ENCODE measurements at regions not wholly inside any gene's neighbourhood (a gene's known extent, or its start where the extent isn't known, plus 50 kb on each side); places are given as distances from the start of the nearest gene placed in this dataset.
"Not testable (repeated sequence)": the region's sequence is repeated elsewhere in the genome, so short reads cannot be mapped to it uniquely, and the experiment has no call there.

DNA sequence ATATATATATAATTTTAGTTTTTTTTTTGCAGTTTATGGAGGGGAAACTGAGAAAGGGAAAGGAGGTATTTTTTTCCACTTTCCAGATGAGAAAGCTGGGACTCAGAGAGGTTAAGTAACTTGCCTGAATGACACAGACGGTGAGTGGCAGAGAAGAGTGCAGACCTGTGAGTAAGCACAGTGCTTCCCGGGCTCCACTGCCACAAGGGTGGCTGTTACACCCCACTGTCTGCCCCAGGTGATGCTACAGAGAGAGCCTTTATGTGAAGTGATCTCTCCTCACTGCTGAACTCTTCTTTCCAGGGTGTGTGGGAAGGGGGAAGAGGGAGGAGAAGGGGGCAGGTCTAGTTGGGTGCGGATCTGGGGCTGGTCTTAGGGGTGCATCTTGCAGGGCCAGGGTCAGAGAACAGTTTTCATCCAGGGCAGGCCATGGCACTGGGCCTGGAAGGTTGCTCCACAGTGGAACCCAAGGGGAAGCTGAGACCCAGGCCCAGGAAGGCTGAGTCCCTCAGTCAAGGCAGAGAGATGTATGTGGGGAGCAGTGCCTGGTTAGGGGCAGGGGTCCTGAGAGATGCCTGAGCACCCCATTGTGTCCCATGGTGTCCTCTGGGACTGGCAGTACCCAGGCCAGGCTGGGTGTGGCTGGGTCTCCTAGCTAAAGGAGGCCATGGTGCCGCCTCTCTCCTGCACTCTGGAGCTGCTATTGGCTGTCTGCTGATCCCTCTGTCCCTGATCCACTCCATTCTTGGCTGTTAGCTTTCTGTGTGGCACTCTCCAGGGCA is 357.5 kb downstream of the PTPRU start:
- Histone ChIP-seq H3K4me3 (ENCODE audit: low read depth in 1 of 2, low read length in 1 of 2) (no peak overlapping the region), H3K36me3 (no peaks in the 10 kb centered on the region), H3K4me1 (ENCODE audit: control insufficient read depth in 1 of 2, insufficient read depth in 1 of 2, low read depth in 1 of 2, low read length in 1 of 2) (no peaks in the 10 kb centered on the region), H3K27me3 (no peaks in the 10 kb centered on the region), H3K9me3 (no peaks in the 10 kb centered on the region), H3K27ac (no peak overlapping the region)
- TF ChIP-seq, protein P1, sequence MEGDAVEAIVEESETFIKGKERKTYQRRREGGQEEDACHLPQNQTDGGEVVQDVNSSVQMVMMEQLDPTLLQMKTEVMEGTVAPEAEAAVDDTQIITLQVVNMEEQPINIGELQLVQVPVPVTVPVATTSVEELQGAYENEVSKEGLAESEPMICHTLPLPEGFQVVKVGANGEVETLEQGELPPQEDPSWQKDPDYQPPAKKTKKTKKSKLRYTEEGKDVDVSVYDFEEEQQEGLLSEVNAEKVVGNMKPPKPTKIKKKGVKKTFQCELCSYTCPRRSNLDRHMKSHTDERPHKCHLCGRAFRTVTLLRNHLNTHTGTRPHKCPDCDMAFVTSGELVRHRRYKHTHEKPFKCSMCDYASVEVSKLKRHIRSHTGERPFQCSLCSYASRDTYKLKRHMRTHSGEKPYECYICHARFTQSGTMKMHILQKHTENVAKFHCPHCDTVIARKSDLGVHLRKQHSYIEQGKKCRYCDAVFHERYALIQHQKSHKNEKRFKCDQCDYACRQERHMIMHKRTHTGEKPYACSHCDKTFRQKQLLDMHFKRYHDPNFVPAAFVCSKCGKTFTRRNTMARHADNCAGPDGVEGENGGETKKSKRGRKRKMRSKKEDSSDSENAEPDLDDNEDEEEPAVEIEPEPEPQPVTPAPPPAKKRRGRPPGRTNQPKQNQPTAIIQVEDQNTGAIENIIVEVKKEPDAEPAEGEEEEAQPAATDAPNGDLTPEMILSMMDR (IDR thresholded peaks at IDR 0.05) = no peak

DNA sequence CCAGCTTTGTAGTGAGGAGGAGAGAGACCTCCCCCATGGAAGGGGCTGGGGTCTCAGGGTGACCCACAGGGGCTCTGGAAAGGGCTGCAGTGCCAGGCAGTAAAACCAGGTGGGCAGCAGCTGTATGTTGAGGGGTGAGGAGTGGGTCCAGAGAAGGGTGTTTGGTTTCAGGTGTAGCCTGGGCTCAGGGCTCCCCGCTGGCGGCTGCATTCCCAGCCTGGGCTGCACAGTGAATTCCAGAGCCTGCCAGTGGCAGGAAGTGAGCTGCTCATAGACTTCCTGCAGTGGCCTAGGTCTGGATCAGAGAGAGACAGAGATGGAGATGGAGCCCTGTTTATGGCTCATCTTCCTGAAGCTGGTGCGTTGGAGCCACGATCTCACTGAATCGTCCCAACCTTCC is 356.4 kb downstream of the PTPRU start:
- Histone ChIP-seq H3K4me1 (ENCODE audit: control insufficient read depth in 1 of 2, insufficient read depth in 1 of 2, low read depth in 1 of 2, low read length in 1 of 2) (no peaks in the 10 kb centered on the region), H3K27me3 (no peaks in the 10 kb centered on the region), H3K9me3 (no peaks in the 10 kb centered on the region), H3K36me3 (no peaks in the 10 kb centered on the region), H3K4me3 (ENCODE audit: low read depth in 1 of 2, low read length in 1 of 2) (no peak overlapping the region), H3K27ac (no peak overlapping the region)
- TF ChIP-seq, protein P1 (IDR thresholded peaks at IDR 0.05) = no peak

DNA sequence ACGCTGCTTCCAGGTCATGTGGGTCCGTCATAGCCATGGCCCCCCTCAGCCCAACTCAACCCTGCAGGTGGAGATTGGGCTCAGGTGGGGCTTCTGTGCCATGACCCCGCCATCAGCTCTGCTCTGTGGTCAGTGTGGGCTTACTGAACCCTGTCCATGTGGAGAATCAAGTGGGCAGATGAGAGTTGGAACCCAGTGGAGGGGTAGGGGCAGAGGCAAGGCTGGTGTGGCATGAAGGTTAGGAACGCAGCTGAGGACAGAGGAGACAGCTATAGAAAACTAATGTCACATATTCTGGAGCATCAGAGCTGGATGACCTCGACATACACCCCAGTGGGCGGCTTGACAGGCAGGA is 355.9 kb downstream of the PTPRU start:
- H3K27me3 ChIP-seq = peaks cover 3% of the 10 kb centered on the region

DNA sequence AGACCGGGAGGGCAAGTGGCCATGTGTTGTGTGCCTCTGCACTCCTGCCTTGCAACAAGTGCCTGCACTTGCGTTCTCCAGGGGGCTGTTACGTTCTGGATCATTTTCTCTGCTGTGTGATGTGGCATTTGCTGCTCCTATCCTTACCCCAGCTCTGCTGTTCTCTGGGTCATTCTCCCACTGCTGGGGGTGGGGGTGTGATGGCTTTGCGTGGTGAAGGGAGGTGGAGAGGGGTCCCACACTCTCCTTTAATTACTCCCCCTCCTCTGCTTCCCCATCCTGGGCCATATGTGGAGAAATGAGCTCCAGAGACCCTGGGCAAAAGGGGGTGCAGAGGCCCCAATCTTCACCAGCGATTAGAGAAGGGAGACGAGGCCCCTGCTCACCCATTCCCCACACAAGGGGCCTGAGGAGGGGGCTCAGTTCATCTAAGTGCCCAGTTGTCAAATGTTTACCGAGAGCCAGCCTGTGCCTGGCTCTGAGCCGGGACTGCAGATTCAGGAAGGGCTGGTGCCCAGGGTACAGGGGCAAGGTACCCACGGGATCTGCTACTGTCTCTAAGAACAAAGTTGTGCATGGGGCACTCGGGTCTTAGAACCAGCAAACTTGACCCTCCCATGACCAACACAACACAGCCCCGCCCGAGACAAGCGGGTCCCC is 355.4 kb downstream of the PTPRU start:
- no peak overlapping the region for H3K4me3 ChIP-seq (ENCODE audit: low read depth in 1 of 2, low read length in 1 of 2)
- peaks cover 3% of the 10 kb centered on the region for H3K27me3 ChIP-seq
- H3K36me3 ChIP-seq = no peaks in the 10 kb centered on the region
- no peak overlapping the region for H3K27ac ChIP-seq
- no peaks in the 10 kb centered on the region for H3K4me1 ChIP-seq (ENCODE audit: control insufficient read depth in 1 of 2, insufficient read depth in 1 of 2, low read depth in 1 of 2, low read length in 1 of 2)
- TF ChIP-seq, protein P1 (IDR thresholded peaks at IDR 0.05) = no peak
- H3K9me3 ChIP-seq = no peaks in the 10 kb centered on the region

More for the DNA sequence above, 355.9 kb downstream of the PTPRU start:
- Histone ChIP-seq H3K27ac (no peak overlapping the region), H3K9me3 (no peaks in the 10 kb centered on the region), H3K36me3 (no peaks in the 10 kb centered on the region), H3K4me1 (ENCODE audit: control insufficient read depth in 1 of 2, insufficient read depth in 1 of 2, low read depth in 1 of 2, low read length in 1 of 2) (no peaks in the 10 kb centered on the region), H3K4me3 (ENCODE audit: low read depth in 1 of 2, low read length in 1 of 2) (no peak overlapping the region)
- TF ChIP-seq, protein P1 (IDR thresholded peaks at IDR 0.05) = no peak

DNA sequence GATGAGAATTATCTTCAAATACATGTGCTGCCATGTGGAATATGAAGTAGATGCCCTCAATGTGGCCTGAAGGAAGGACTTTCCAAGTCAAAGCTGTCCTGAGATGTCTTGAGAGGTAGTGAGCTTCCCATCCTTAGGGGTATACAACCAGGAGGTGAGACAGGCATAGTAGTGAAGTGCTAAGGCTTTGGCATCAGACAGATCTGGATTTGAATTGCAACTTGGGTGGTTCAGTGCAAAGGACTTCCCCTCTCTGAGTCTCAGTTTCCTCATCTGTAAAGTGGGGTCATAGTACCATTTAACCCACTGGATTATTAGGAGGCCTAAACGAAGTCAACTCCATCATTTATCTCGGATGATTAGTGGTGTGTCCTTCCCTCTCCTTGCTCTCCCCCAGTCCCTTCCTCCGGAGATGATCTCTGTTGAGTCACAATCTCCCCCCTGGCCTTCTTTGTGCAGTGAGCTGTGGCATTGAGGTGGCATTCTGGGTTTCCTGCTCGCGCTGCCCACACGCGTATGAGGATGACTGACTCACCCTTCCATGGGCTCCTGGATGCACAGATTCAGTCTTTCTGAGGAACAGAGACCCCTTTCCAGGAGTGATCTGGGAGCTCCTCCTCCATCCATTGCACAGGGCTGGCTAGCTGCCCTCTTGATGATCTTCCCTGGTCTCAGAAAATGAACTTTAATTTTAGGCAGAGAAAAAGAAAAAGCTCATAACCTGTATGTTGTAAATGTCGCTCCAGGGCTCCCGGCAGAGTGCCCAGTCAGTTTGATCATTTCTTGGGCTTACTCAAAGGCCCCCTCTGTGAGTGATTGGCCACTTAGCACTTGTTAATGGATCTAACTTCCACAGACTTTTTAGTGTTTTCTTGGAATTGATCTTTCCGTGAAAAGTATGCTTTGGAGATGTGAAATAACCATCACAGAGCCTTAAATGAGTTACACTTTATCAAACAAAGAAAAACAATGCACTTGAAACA is 354.6 kb downstream of the PTPRU start:
- no peaks in the 10 kb centered on the region for H3K4me1 ChIP-seq (ENCODE audit: control insufficient read depth in 1 of 2, insufficient read depth in 1 of 2, low read depth in 1 of 2, low read length in 1 of 2)
- peaks cover 3% of the 10 kb centered on the region for H3K27me3 ChIP-seq
- TF ChIP-seq, protein P1 (IDR thresholded peaks at IDR 0.05) = no peak
- H3K9me3 ChIP-seq = no peaks in the 10 kb centered on the region
- H3K27ac ChIP-seq = no peak overlapping the region
- no peaks in the 10 kb centered on the region for H3K36me3 ChIP-seq
- H3K4me3 ChIP-seq (ENCODE audit: low read depth in 1 of 2, low read length in 1 of 2) = no peak overlapping the region

DNA sequence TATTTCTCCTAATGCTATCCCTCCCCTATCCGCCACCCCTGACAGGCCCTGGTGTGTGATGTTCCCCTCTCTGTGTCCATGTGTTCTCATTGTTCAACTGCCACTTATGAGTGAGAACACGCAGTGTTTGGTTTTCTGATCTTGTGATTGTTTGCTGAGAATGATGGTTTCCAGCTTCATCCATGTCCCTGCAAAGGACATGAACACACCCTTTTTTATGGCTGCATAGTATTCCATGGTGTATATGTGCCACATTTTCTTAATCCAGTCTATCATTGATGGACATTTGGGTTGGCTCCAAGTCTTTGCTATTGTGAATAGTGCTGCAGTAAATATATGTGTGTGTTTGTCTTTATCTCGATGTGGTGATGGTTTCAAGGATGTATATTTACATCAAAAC is 353.4 kb downstream of the PTPRU start:
- H3K9me3 ChIP-seq; H3K27me3 ChIP-seq; H3K27ac ChIP-seq; H3K4me3 ChIP-seq (ENCODE audit: low read depth in 1 of 2, low read length in 1 of 2); H3K4me1 ChIP-seq (ENCODE audit: control insufficient read depth in 1 of 2, insufficient read depth in 1 of 2, low read depth in 1 of 2, low read length in 1 of 2); H3K36me3 ChIP-seq: not testable (repeated sequence)
